Mammary epithelial cell (primary cell): ENCODE measurements at regions not wholly inside any gene's neighbourhood (a gene's known extent, or its start where the extent isn't known, plus 50 kb on each side); places are given as distances from the start of the nearest gene placed in this dataset.

ENCODE experiments used
- EZH2 ChIP-seq: IDR thresholded peaks from 2 replicates; pipeline ENCODE4 v1.6.1; 2012; ENCODE audit warnings: low read length, inconsistent platforms, borderline replicate concordance
- TF ChIP-seq, protein P1 (sequence below), 2 donors: IDR thresholded peaks in 1 of 2; conservative IDR thresholded peaks in 1 of 2; 2 replicates each; pipeline ENCODE4 v1.5.1; 2011 to 2012; ENCODE audit warnings: inconsistent platforms in 2 of 2, low read length in 2 of 2, mild to moderate bottlenecking in 2 of 2, control low read depth in 1 of 2, low read depth in 1 of 2; ENCODE audit not compliant: insufficient read depth in 1 of 2; ENCODE audit errors: extremely low read depth in 1 of 2

DNA sequence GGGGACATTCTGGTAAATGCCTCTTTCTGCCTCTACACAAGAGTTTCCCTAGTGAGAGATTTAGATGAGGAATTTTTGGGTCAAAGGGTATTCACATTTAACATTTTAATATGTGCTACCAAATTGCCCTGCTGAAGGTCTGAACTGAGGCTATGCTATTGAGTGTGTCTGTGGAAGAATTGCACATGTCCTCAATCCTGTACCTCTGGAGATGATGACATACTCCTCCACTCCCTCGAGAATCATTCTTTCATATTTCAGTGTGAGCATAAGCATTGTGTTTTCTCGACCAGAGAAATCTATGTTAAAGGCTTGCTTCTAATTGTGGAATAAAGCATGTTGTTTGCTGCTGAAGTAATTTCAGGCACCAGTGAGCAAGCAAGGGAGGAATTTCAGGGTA is 110.5 kb downstream of the TSN start:
- TF ChIP-seq, protein P1, sequence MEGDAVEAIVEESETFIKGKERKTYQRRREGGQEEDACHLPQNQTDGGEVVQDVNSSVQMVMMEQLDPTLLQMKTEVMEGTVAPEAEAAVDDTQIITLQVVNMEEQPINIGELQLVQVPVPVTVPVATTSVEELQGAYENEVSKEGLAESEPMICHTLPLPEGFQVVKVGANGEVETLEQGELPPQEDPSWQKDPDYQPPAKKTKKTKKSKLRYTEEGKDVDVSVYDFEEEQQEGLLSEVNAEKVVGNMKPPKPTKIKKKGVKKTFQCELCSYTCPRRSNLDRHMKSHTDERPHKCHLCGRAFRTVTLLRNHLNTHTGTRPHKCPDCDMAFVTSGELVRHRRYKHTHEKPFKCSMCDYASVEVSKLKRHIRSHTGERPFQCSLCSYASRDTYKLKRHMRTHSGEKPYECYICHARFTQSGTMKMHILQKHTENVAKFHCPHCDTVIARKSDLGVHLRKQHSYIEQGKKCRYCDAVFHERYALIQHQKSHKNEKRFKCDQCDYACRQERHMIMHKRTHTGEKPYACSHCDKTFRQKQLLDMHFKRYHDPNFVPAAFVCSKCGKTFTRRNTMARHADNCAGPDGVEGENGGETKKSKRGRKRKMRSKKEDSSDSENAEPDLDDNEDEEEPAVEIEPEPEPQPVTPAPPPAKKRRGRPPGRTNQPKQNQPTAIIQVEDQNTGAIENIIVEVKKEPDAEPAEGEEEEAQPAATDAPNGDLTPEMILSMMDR (conservative IDR thresholded peaks at IDR 0.05 in 1 of 2, IDR thresholded peaks at IDR 0.05 in 1 of 2; ENCODE audit: extremely low read depth in 1 of 2, insufficient read depth in 1 of 2, low read depth in 1 of 2, low read length in 2 of 2) = no peak
- TF ChIP-seq EZH2 = no peak
